Gastrocnemius medialis (tissue), 4 donors: ENCODE measurements at regions not wholly inside any gene's neighbourhood (a gene's known extent, or its start where the extent isn't known, plus 50 kb on each side); places are given as distances from the start of the nearest gene placed in this dataset.
"Not testable (repeated sequence)": the region's sequence is repeated elsewhere in the genome, so short reads cannot be mapped to it uniquely, and the experiment has no call there.

ENCODE experiments used
- ATAC-seq, 2 donors: fragments of 150-250 bp; one replicate each; pipeline ENCODE4 v1.9.1; 2016
- DNase-seq, 2 donors: peaks; one replicate each; pipeline ENCODE4 v3.0.0-alpha.2; 2019
- H3K27ac ChIP-seq, 4 donors: fragments of 200-600 bp; sonication (generic); 1 replicate in 1 of 4; 2 replicates in 3 of 4; pipeline ENCODE4 v1.5.1; 2016 to 2018; ENCODE audit warnings: mild to moderate bottlenecking in 2 of 4, moderate library complexity in 1 of 4
- H3K27me3 ChIP-seq, 3 donors: fragments of 200-600 bp; sonication (generic) in 2 of 3; 1 replicate in 1 of 3; 2 replicates in 2 of 3; pipeline versions ENCODE4 v1.5.1 to v1.6.0; 2016 to 2019; ENCODE audit warnings: mild to moderate bottlenecking in 1 of 3, moderate library complexity in 1 of 3
- H3K36me3 ChIP-seq, 2 donors: fragments of 200-600 bp; sonication (generic) in 1 of 2; one replicate each; pipeline ENCODE4 v1.5.1; 2017 to 2018
- H3K4me1 ChIP-seq, 2 donors: fragments of 200-600 bp; sonication (generic) in 1 of 2; one replicate each; pipeline ENCODE4 v1.5.1; 2016 to 2017; ENCODE audit warnings: mild to moderate bottlenecking in 2 of 2
- H3K4me3 ChIP-seq, 4 donors: fragments of 200-600 bp; sonication (generic) in 3 of 4; 1 replicate in 1 of 4; 2 replicates in 3 of 4; pipeline ENCODE4 v1.5.1; 2016 to 2019; ENCODE audit warnings: mild to moderate bottlenecking in 2 of 4
- H3K9me3 ChIP-seq, 3 donors: fragments of 200-600 bp; sonication (generic) in 2 of 3; 1 replicate in 1 of 3; 2 replicates in 2 of 3; pipeline ENCODE4 v1.5.1; 2016 to 2019
- CTCF ChIP-seq, 5 experiments: fragments of 450-650 bp in 3 of 5; fragments of 200-600 bp in 2 of 5; sonication (generic) in 2 of 5; IDR thresholded peaks in 4 of 5; conservative IDR thresholded peaks in 1 of 5; 1 replicate in 4 of 5; 2 replicates in 1 of 5; pipeline ENCODE4 v1.5.1; 2016 to 2019; ENCODE audit warnings: antibody characterized with exemption in 5 of 5, mild to moderate bottlenecking in 3 of 5, moderate library complexity in 3 of 5
- POLR2A ChIP-seq, 2 donors: fragments of 450-650 bp; IDR thresholded peaks; one replicate each; pipeline ENCODE4 v1.6.1; 2017; ENCODE audit warnings: antibody characterized with exemption in 2 of 2, mild to moderate bottlenecking in 2 of 2, moderate library complexity in 2 of 2
- in situ Hi-C, 4 donors: fragments of 200-750 bp; cut with MboI; loops; one replicate each; pipeline versions ENCODE4 v1.15.0 to v1.8.0; 2017; ENCODE audit warnings: low sequenced_read_pairs in 4 of 4
- intact Hi-C: fragments of 100-400 bp; cut with DNase I; formaldehyde crosslinking; loops from one replicate; pipeline ENCODE4 v1.15.1; 2023; ENCODE audit warnings: low total_unique reads

GRCh38 chr5:159807586-159807985 lies 108.7 kb upstream of the ADRA1B start:
- no peak for TF ChIP-seq CTCF (IDR thresholded peaks at IDR 0.05 in 4 of 5, conservative IDR thresholded peaks at IDR 0.05 in 1 of 5)
- TF ChIP-seq POLR2A (IDR thresholded peaks at IDR 0.05): no peak

GRCh38 chr5:159811712-159812111 lies 104.6 kb upstream of the ADRA1B start:
- H3K9me3 ChIP-seq: no peaks in the 10 kb centered on the region
- no peak for TF ChIP-seq POLR2A (IDR thresholded peaks at IDR 0.05)
- no peak for TF ChIP-seq CTCF (IDR thresholded peaks at IDR 0.05 in 4 of 5, conservative IDR thresholded peaks at IDR 0.05 in 1 of 5)
- no peaks in the 10 kb centered on the region for H3K27me3 ChIP-seq
- no peaks in the 10 kb centered on the region for H3K36me3 ChIP-seq
- ATAC-seq (no peak), DNase-seq (no peak)
- H3K4me1 ChIP-seq: no peaks in the 10 kb centered on the region
- no peak overlapping the region for H3K4me3 ChIP-seq
- H3K27ac ChIP-seq: no peak overlapping the region
- intact Hi-C loops (no loop called here), in situ Hi-C loops (no loop called here)

More at GRCh38 chr5:159807586-159807985, 108.7 kb upstream of the ADRA1B start:
- Histone ChIP-seq H3K27ac (no peak overlapping the region), H3K4me3 (no peak overlapping the region), H3K4me1 (no peaks in the 10 kb centered on the region), H3K36me3 (no peaks in the 10 kb centered on the region), H3K27me3 (no peaks in the 10 kb centered on the region), H3K9me3 (no peaks in the 10 kb centered on the region)
- in situ Hi-C loops: no loop called here
- intact Hi-C loops: no loop called here
- DNase-seq (no peak), ATAC-seq (no peak)

- ATAC-seq, intact Hi-C loops, H3K9me3 ChIP-seq, in situ Hi-C loops, H3K27me3 ChIP-seq, DNase-seq, H3K4me1 ChIP-seq, H3K27ac ChIP-seq, H3K36me3 ChIP-seq, H3K4me3 ChIP-seq: not testable (repeated sequence)
Measured at GRCh38 chr5:159812759-159813158, 103.5 kb upstream of the ADRA1B start.

- DNase-seq: no peak
- H3K27me3 ChIP-seq: no peaks in the 10 kb centered on the region
- H3K36me3 ChIP-seq: no peaks in the 10 kb centered on the region
- no peaks in the 10 kb centered on the region for H3K9me3 ChIP-seq
- intact Hi-C loops: no loop called here
- no peak for ATAC-seq
- H3K4me1 ChIP-seq: peaks cover 13 to 21% of the 10 kb centered on the region in 2 donors
- H3K27ac ChIP-seq: no peak overlapping the region
- TF ChIP-seq CTCF (IDR thresholded peaks at IDR 0.05 in 4 of 5, conservative IDR thresholded peaks at IDR 0.05 in 1 of 5): no peak
- TF ChIP-seq POLR2A (IDR thresholded peaks at IDR 0.05): no peak
- in situ Hi-C loops: no loop called here
- no peak overlapping the region for H3K4me3 ChIP-seq
Measured at GRCh38 chr5:159814222-159814621, 102.1 kb upstream of the ADRA1B start.

- no peaks in the 10 kb centered on the region for H3K27me3 ChIP-seq
- no peak for ATAC-seq
- no peak for DNase-seq
- no peak for TF ChIP-seq POLR2A (IDR thresholded peaks at IDR 0.05)
- no peak for TF ChIP-seq CTCF (IDR thresholded peaks at IDR 0.05 in 4 of 5, conservative IDR thresholded peaks at IDR 0.05 in 1 of 5)
- H3K27ac ChIP-seq: no peak overlapping the region
- intact Hi-C loops (no loop called here), in situ Hi-C loops (no loop called here)
- H3K9me3 ChIP-seq: no peaks in the 10 kb centered on the region
- H3K36me3 ChIP-seq: no peaks in the 10 kb centered on the region
- H3K4me1 ChIP-seq: peaks cover 15 to 28% of the 10 kb centered on the region in 2 donors
- no peak overlapping the region for H3K4me3 ChIP-seq
Measured at GRCh38 chr5:159814805-159815585, 101.3 kb upstream of the ADRA1B start.
